IMR-90 (cell line): ENCODE measurements at regions not wholly inside any gene's neighbourhood (a gene's known extent, or its start where the extent isn't known, plus 50 kb on each side); places are given as distances from the start of the nearest gene placed in this dataset.

Experiments
- ATAC-seq: fragments of 200-7000 bp; cut with Tn5 transposase; 2 replicates; pipeline ENCODE4 v1.9.1; 2020; ENCODE audit warnings: low read depth, mild to moderate bottlenecking, moderate library complexity
- BruUV-seq: library from RNA; stranded (reverse); fragments of 400-500 nt; replicated peaks from 2 replicates; lab custom pipeline; 2021; lab: Mats Ljungman, UMichigan
- CTCF ChIA-PET: fragments of 300-600 bp; formaldehyde crosslinking; extraction: SDS; loops from one replicate; lab custom pipeline; 2021; ENCODE audit warnings: antibody characterized with exemption; lab: Yijun Ruan, JAX
- POLR2A ChIA-PET: fragments of 300-600 bp; sonication (Branson Sonifier 250); formaldehyde crosslinking; loops from one replicate; lab custom pipeline; 2022; ENCODE audit warnings: antibody characterized with exemption; ENCODE audit not compliant: unreplicated experiment; lab: Charles Lee
- DNase-seq: peaks from one replicate; pipeline ENCODE4 v3.0.0; 2013
- H2AFZ ChIP-seq: replicated peaks from 2 replicates; pipeline ENCODE3; 2013; ENCODE audit warnings: low read length, mild to moderate bottlenecking; ENCODE audit not compliant: poor library complexity
- H2AK5ac ChIP-seq: 2 replicates; pipeline ENCODE4 v1.6.1; 2013; ENCODE audit warnings: low read depth, low read length, inconsistent platforms
- H2AK9ac ChIP-seq: replicated peaks from 2 replicates; pipeline ENCODE3; 2013; ENCODE audit warnings: mild to moderate bottlenecking, low read depth, low read length, moderate library complexity; ENCODE audit not compliant: poor library complexity
- H2BK120ac ChIP-seq: 2 replicates; pipeline ENCODE4 v1.6.1; 2013; ENCODE audit warnings: low read depth, low read length, inconsistent platforms
- H2BK15ac ChIP-seq: 3 replicates; pipeline ENCODE4 v1.6.1; 2013; ENCODE audit warnings: low read depth, low read length, inconsistent platforms
- H2BK20ac ChIP-seq: 2 replicates; pipeline ENCODE4 v1.6.1; 2013; ENCODE audit warnings: low read depth, mild to moderate bottlenecking, inconsistent platforms, low read length, moderate library complexity
- H2BK5ac ChIP-seq: 2 replicates; pipeline ENCODE4 v1.6.1; 2013; ENCODE audit warnings: mild to moderate bottlenecking, low read depth, low read length, inconsistent platforms; ENCODE audit not compliant: poor library complexity, severe bottlenecking
- H3K14ac ChIP-seq: replicated peaks from 2 replicates; pipeline ENCODE4 v1.6.1; 2013; ENCODE audit warnings: low read depth, low read length, inconsistent platforms
- H3K18ac ChIP-seq: 2 replicates; pipeline ENCODE4 v1.6.1; 2013; ENCODE audit warnings: low read depth, low read length, control low read depth
- H3K23ac ChIP-seq: 2 replicates; pipeline ENCODE4 v1.6.1; 2013; ENCODE audit warnings: low read depth, low read length, inconsistent platforms
- H3K27ac ChIP-seq: 2 replicates; pipeline ENCODE4 v1.5.1; 2013; ENCODE audit warnings: mild to moderate bottlenecking, control low read depth, low read length; ENCODE audit not compliant: insufficient read depth
- H3K27me3 ChIP-seq: 2 replicates; pipeline ENCODE4 v1.6.1; 2013; ENCODE audit warnings: low read length; ENCODE audit not compliant: control insufficient read depth, insufficient read depth
- H3K36me3 ChIP-seq: 2 replicates; pipeline ENCODE4 v1.6.1; 2013; ENCODE audit warnings: low read length, mixed read lengths; ENCODE audit not compliant: control insufficient read depth, insufficient read depth
- H3K4ac ChIP-seq: 2 replicates; pipeline ENCODE4 v1.6.1; 2013; ENCODE audit warnings: low read depth, low read length, inconsistent platforms
- H3K4me1 ChIP-seq: 2 replicates; pipeline ENCODE4 v1.6.1; 2013; ENCODE audit warnings: low read length, mixed read lengths; ENCODE audit not compliant: control insufficient read depth, insufficient read depth
- H3K4me2 ChIP-seq: 2 replicates; pipeline ENCODE4 v1.6.1; 2013; ENCODE audit warnings: low read depth, mild to moderate bottlenecking, control low read depth, low read length, moderate library complexity
- H3K4me3 ChIP-seq: 2 replicates; pipeline ENCODE4 v1.5.1; 2013; ENCODE audit warnings: low read depth, mild to moderate bottlenecking, control low read depth, low read length, moderate library complexity; ENCODE audit not compliant: insufficient read depth
- H3K56ac ChIP-seq: 2 replicates; pipeline ENCODE4 v1.6.1; 2013; ENCODE audit warnings: low read length, inconsistent platforms; ENCODE audit not compliant: insufficient read depth; ENCODE audit errors: extremely low read depth
- H3K79me1 ChIP-seq, 2 experiments: 2 replicates each; pipeline ENCODE4 v1.6.1; 2013; ENCODE audit warnings: low read length in 2 of 2, inconsistent platforms in 1 of 2, low read depth in 1 of 2
- H3K9ac ChIP-seq: 2 replicates; pipeline ENCODE4 v1.6.1; 2013; ENCODE audit warnings: low read depth, low read length, control low read depth
- H3K9me1 ChIP-seq: 2 replicates; pipeline ENCODE4 v1.6.1; 2013; ENCODE audit warnings: low read length, inconsistent platforms; ENCODE audit not compliant: insufficient read depth
- H3K9me3 ChIP-seq: 2 replicates; pipeline ENCODE4 v1.6.1; 2013; ENCODE audit warnings: low read length; ENCODE audit not compliant: control insufficient read depth, insufficient read depth
- H4K20me1 ChIP-seq: 2 replicates; pipeline ENCODE4 v1.6.1; 2013; ENCODE audit warnings: low read length, inconsistent platforms; ENCODE audit not compliant: insufficient read depth
- H4K5ac ChIP-seq: 2 replicates; pipeline ENCODE4 v1.6.1; 2013; ENCODE audit warnings: mild to moderate bottlenecking, low read depth, low read length, control low read depth
- H4K8ac ChIP-seq, 2 experiments: 2 replicates each; pipeline ENCODE4 v1.6.1; 2013; ENCODE audit warnings: low read depth in 2 of 2, low read length in 2 of 2, control low read depth in 1 of 2, inconsistent platforms in 1 of 2
- H4K91ac ChIP-seq: 2 replicates; pipeline ENCODE4 v1.6.1; 2013; ENCODE audit warnings: low read depth, low read length, inconsistent platforms; ENCODE audit not compliant: insufficient read depth
- BHLHE40 ChIP-seq: fragments of 150-350 bp; IDR thresholded peaks from 2 replicates; pipeline ENCODE4 v1.6.1; 2016; ENCODE audit warnings: mild to moderate bottlenecking, low read depth, low read length
- CEBPB ChIP-seq: IDR thresholded peaks from 2 replicates; pipeline ENCODE4 v1.6.1; 2012; ENCODE audit warnings: low read depth, low read length, improper control_type of control experiment
- CHD1 ChIP-seq: IDR thresholded peaks from 2 replicates; pipeline ENCODE4 v1.6.1; 2012; ENCODE audit warnings: low read depth, low read length, improper control_type of control experiment
- MAZ ChIP-seq: IDR thresholded peaks from 2 replicates; pipeline ENCODE4 v1.6.1; 2012; ENCODE audit warnings: low read depth, mild to moderate bottlenecking, low read length, improper control_type of control experiment, moderate library complexity, borderline replicate concordance
- NFE2L2 ChIP-seq: fragments of 150-350 bp; IDR thresholded peaks from 2 replicates; pipeline ENCODE4 v1.6.1; 2016; ENCODE audit warnings: low read depth, mild to moderate bottlenecking, low read length
- POLR2A ChIP-seq: IDR thresholded peaks from 2 replicates; pipeline ENCODE4 v1.6.1; 2012; ENCODE audit warnings: mild to moderate bottlenecking, low read depth, low read length
- RAD21 ChIP-seq: IDR thresholded peaks from 2 replicates; pipeline ENCODE4 v1.6.1; 2012; ENCODE audit warnings: low read length, improper control_type of control experiment
- RFX5 ChIP-seq: IDR thresholded peaks from 2 replicates; pipeline ENCODE4 v1.8.0; 2012; ENCODE audit warnings: low read depth, mild to moderate bottlenecking, low read length, moderate library complexity
- SMC3 ChIP-seq: fragments of 150-350 bp; IDR thresholded peaks from 2 replicates; pipeline ENCODE4 v1.6.1; 2016; ENCODE audit warnings: low read depth, mild to moderate bottlenecking, antibody characterized with exemption, low read length, moderate library complexity
- USF2 ChIP-seq: fragments of 150-350 bp; IDR thresholded peaks from 2 replicates; pipeline ENCODE4 v1.6.1; 2017; ENCODE audit warnings: mild to moderate bottlenecking, antibody characterized with exemption, low read length, low read depth
- WGBS, 2 experiments: methylation state at CpG; one replicate each; pipeline versions ENCODE4 v1.1.5 to v1.1.7; 2013; ENCODE audit warnings: missing lambda C conversion rate in 2 of 2; ENCODE audit not compliant: insufficient read length in 1 of 2; ENCODE audit errors: extremely low coverage in 2 of 2; 5-methylcytosine and 5-hydroxymethylcytosine counted together
- dilution Hi-C: fragments of 300-500 bp; cut with HindIII; formaldehyde crosslinking; loops from one replicate; pipeline ENCODE4 v1.14.3; 2018; ENCODE audit warnings: low sequenced_read_pairs; ENCODE audit not compliant: unreplicated experiment
- in situ Hi-C: fragments of 300-500 bp; cut with MboI; formaldehyde crosslinking; loops from 3 replicates; pipeline ENCODE4 v1.14.3; 2019; ENCODE audit warnings: low sequenced_read_pairs, inconsistent platforms, mixed read lengths
- intact Hi-C: fragments of 100-400 bp; cut with micrococcal nuclease; formaldehyde crosslinking; loops from 2 replicates; pipeline ENCODE4 v1.10.0; 2022
- TF ChIP-seq, protein P1 (sequence below): conservative IDR thresholded peaks from 2 replicates; pipeline ENCODE4 v1.5.1; 2012; ENCODE audit warnings: mild to moderate bottlenecking, low read depth, low read length, improper control_type of control experiment

DNA sequence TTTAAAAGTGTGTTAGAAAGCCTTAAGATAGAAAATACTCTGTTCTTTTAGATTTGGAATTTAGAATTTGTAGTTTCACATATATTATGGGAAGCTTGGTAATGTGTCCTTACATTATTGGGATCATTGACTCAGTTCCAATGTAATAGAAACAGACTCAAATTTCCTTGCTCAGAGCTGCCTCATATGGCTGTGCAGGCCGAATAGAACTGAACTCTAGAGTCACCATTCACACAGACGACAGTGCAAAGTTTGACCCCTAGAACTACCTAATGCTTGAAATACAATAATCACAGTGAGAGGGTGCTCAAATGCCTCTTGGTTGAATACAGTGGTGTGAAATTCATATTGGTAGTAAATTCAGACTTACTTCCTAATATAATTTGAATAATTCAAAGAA is 482.7 kb upstream of the CITED2 start:
- Histone ChIP-seq H3K9ac (no peak overlapping the region), H3K79me1 (0 out of 4 replicates have a peak, but pooled peaks cover 0 to 3% of the 10 kb centered on the region in 2 experiments), H3K56ac (no peak overlapping the region), H3K27me3 (no peaks in the 10 kb centered on the region), H3K9me1 (peaks cover 5% of the 10 kb centered on the region), H2BK120ac (peak overlapping the region; percentile 69), H4K20me1 (no peaks in the 10 kb centered on the region), H3K27ac (no peak overlapping the region), H2AFZ (no peak overlapping the region), H2BK20ac (peak overlapping the region; percentile 47; the same call in 1 of the 2 replicates), H3K14ac (peak overlapping the region; percentile 79), H2AK9ac (no peak overlapping the region), H4K91ac (no peak overlapping the region), H4K8ac (peak overlapping the region in 1 of 2 experiments; percentile 40; a peak in 1 of 4 replicates), H2BK5ac (peak overlapping the region; percentile 49), H3K18ac (no peak overlapping the region), H3K23ac (peak overlapping the region; percentile 38; the same call in 1 of the 2 replicates), H2AK5ac (no peak overlapping the region), H3K9me3 (no peaks in the 10 kb centered on the region), H3K36me3 (no peaks in the 10 kb centered on the region), H3K4ac (peak overlapping the region; percentile 58), H3K4me1 (peaks cover 10% of the 10 kb centered on the region), H2BK15ac (no peak overlapping the region), H3K4me2 (no peak overlapping the region), H3K4me3 (no peak overlapping the region), H4K5ac (no peak overlapping the region)
- in situ Hi-C loops = no loop called here
- no peak for DNase-seq
- TF ChIP-seq CHD1 = no peak
- TF ChIP-seq BHLHE40 = no peak
- TF ChIP-seq, protein P1, sequence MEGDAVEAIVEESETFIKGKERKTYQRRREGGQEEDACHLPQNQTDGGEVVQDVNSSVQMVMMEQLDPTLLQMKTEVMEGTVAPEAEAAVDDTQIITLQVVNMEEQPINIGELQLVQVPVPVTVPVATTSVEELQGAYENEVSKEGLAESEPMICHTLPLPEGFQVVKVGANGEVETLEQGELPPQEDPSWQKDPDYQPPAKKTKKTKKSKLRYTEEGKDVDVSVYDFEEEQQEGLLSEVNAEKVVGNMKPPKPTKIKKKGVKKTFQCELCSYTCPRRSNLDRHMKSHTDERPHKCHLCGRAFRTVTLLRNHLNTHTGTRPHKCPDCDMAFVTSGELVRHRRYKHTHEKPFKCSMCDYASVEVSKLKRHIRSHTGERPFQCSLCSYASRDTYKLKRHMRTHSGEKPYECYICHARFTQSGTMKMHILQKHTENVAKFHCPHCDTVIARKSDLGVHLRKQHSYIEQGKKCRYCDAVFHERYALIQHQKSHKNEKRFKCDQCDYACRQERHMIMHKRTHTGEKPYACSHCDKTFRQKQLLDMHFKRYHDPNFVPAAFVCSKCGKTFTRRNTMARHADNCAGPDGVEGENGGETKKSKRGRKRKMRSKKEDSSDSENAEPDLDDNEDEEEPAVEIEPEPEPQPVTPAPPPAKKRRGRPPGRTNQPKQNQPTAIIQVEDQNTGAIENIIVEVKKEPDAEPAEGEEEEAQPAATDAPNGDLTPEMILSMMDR = no peak
- no peak for TF ChIP-seq RFX5
- no peak for TF ChIP-seq USF2
- TF ChIP-seq RAD21 = no peak
- TF ChIP-seq CEBPB = no peak
- no peak for TF ChIP-seq POLR2A
- no peak for TF ChIP-seq NFE2L2
- TF ChIP-seq SMC3 = no peak
- no peak for TF ChIP-seq MAZ
- no TSS peak for BruUV-seq
- intact Hi-C loops = loop anchor here (10.0 kb wide), 1 partner anchor 262 kb away; no protein-coding TSS in a partner anchor
- dilution Hi-C loops = no loop called here
- ATAC-seq = no peak
- WGBS, 2 experiments = no CpG with 5 or more reads among the region's 2 CpGs
- ChIA-PET POLR2A (no interaction called here), CTCF (interaction anchor here (0.6 kb wide), 1 partner anchor 799 kb away, joined by 3 read pairs; no protein-coding TSS in a partner anchor)
